ENCODE measurements at regions not wholly inside any gene's neighbourhood (a gene's known extent, or its start where the extent isn't known, plus 50 kb on each side); places are given as distances from the start of the nearest gene placed in this dataset.

DNA sequence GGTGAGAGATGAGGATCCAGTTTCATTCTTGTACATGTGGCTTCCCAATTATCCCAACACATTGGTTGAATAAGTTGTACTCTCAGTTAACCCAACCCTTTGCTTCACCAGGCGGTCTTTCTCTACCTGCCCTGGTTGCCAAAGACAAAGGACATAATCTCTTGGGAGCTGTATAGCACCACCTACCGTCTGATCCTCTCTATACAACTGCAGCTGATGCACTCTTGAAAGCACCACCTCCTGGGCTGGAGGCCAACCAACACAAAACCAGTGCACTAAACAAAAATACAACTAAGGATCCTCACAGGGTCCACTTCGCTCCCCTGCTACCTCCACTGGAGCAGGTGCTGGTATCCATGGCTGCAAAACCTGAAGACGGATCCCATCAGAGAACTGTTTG lies 473.6 kb upstream of the NRXN1 start:
- no peak overlapping the region for H3K27ac Mint-ChIP-seq (ENCODE audit: low read depth, unreplicated experiment)
- BruUV-seq (replicated peaks): no TSS peak
- no peak overlapping the region for H3K4me3 Mint-ChIP-seq (ENCODE audit: unreplicated experiment)
- peaks cover 5% of the 10 kb centered on the region for H3K36me3 Mint-ChIP-seq (ENCODE audit: insufficient read depth, unreplicated experiment)
- intact Hi-C loops (cut with micrococcal nuclease): no loop called here
- no peaks in the 10 kb centered on the region for H3K4me1 Mint-ChIP-seq (ENCODE audit: insufficient read depth, unreplicated experiment)
- no peaks in the 10 kb centered on the region for H3K27me3 Mint-ChIP-seq (ENCODE audit: insufficient read depth, unreplicated experiment)
- POLR2A ChIA-PET: no interaction called here
- H3K9me3 Mint-ChIP-seq (ENCODE audit: unreplicated experiment): no peaks in the 10 kb centered on the region
- DNase-seq (ENCODE audit: unreplicated experiment): no peak
- TF ChIP-seq, protein P1, sequence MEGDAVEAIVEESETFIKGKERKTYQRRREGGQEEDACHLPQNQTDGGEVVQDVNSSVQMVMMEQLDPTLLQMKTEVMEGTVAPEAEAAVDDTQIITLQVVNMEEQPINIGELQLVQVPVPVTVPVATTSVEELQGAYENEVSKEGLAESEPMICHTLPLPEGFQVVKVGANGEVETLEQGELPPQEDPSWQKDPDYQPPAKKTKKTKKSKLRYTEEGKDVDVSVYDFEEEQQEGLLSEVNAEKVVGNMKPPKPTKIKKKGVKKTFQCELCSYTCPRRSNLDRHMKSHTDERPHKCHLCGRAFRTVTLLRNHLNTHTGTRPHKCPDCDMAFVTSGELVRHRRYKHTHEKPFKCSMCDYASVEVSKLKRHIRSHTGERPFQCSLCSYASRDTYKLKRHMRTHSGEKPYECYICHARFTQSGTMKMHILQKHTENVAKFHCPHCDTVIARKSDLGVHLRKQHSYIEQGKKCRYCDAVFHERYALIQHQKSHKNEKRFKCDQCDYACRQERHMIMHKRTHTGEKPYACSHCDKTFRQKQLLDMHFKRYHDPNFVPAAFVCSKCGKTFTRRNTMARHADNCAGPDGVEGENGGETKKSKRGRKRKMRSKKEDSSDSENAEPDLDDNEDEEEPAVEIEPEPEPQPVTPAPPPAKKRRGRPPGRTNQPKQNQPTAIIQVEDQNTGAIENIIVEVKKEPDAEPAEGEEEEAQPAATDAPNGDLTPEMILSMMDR (IDR thresholded peaks at IDR 0.05; ENCODE audit: unreplicated experiment): no peak
- CTCF ChIA-PET: interaction anchor here (0.6 kb wide), 1 partner anchor 9 kb away, joined by 3 read pairs; no protein-coding TSS in a partner anchor

DNA sequence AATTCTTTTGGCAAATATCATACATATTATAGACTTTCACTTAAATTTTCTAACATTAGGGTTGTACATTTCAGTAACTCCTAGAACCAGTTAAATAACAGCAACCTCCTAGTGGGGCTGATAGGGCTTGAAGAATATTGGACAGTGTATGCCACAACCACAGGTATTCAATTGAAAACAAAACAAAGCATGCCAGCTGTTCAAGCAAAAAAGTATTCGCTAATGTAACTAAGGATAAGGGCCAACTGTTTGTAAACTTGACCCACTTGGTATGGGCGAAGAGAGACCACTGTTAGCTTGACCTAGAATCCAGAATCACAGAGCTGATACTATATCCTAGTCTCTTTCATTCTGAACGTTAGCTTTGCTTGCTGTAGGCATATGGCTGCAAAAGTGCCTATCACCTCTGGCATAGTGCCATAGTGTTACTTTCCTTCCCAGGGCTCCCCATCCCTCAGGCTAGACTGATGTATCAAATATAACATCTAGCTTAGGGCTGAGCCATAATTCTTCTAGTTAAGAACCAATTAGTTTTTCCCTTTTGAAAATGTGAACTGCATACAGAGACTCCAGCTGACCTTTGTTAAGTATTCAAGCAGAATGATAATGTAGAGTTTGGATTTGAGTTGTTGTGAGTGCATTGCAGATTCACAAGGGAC lies 458.8 kb upstream of the NRXN1 start:
- H3K9me3 Mint-ChIP-seq (ENCODE audit: unreplicated experiment): peaks cover 6% of the 10 kb centered on the region
- H3K36me3 Mint-ChIP-seq (ENCODE audit: insufficient read depth, unreplicated experiment): no peaks in the 10 kb centered on the region
- H3K27me3 Mint-ChIP-seq (ENCODE audit: insufficient read depth, unreplicated experiment): no peaks in the 10 kb centered on the region
- no TSS peak for BruUV-seq (replicated peaks)
- peaks cover 5% of the 10 kb centered on the region for H3K4me1 Mint-ChIP-seq (ENCODE audit: insufficient read depth, unreplicated experiment)
- DNase-seq (ENCODE audit: unreplicated experiment): no peak
- TF ChIP-seq, protein P1 (IDR thresholded peaks at IDR 0.05; ENCODE audit: unreplicated experiment): no peak
- H3K27ac Mint-ChIP-seq (ENCODE audit: low read depth, unreplicated experiment): no peak overlapping the region
- H3K4me3 Mint-ChIP-seq (ENCODE audit: unreplicated experiment): no peak overlapping the region
- ChIA-PET CTCF (no interaction called here), POLR2A (no interaction called here)
- intact Hi-C loops (cut with micrococcal nuclease): no loop called here

DNA sequence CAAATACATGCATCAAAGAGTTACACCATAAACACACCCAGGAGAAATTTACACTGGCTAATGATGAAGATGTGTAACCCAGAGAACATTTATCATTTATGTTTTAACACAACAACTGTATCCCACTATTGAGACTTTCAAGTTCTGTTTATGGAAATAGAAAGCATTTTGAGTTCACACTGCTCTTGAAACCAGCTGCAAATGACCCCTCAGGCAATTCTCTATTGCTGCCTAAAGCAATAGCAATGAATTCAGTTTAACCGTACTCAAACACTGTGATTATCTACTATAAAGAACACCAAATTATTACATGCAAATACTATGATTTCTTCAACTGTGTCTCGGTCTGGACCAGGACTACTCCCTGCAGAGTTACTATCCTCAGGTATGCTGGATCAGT lies 452.7 kb upstream of the NRXN1 start:
- no peaks in the 10 kb centered on the region for H3K36me3 Mint-ChIP-seq (ENCODE audit: insufficient read depth, unreplicated experiment)
- TF ChIP-seq, protein P1 (IDR thresholded peaks at IDR 0.05; ENCODE audit: unreplicated experiment): no peak
- no peak overlapping the region for H3K27ac Mint-ChIP-seq (ENCODE audit: low read depth, unreplicated experiment)
- no peaks in the 10 kb centered on the region for H3K4me1 Mint-ChIP-seq (ENCODE audit: insufficient read depth, unreplicated experiment)
- intact Hi-C loops (cut with micrococcal nuclease): no loop called here
- BruUV-seq (replicated peaks): no TSS peak
- POLR2A ChIA-PET: no interaction called here
- no peak overlapping the region for H3K4me3 Mint-ChIP-seq (ENCODE audit: unreplicated experiment)
- peaks cover 6% of the 10 kb centered on the region for H3K9me3 Mint-ChIP-seq (ENCODE audit: unreplicated experiment)
- CTCF ChIA-PET: no interaction called here
- H3K27me3 Mint-ChIP-seq (ENCODE audit: insufficient read depth, unreplicated experiment): no peaks in the 10 kb centered on the region
- no peak for DNase-seq (ENCODE audit: unreplicated experiment)

DNA sequence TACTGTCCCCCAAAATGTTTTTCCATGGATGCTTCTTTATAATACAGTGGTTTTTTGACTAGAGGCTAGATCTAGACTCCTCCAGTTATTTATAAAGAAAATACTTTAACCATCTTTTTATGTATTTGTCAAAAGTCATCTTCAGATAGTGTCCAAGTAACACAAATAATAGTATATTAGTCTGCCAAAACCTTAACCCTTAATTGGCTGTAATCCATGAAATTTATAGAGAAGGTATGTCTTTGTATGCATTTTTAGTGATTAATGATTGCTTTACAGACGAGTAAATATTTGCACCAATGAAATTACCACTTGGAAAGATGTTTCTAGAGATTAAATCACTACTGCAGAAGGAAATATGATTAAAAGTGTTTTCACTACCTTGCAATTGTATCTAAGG lies 451.8 kb upstream of the NRXN1 start:
- Mint-ChIP-seq H3K27me3 (ENCODE audit: insufficient read depth, unreplicated experiment) (no peaks in the 10 kb centered on the region), H3K36me3 (ENCODE audit: insufficient read depth, unreplicated experiment) (no peaks in the 10 kb centered on the region), H3K27ac (ENCODE audit: low read depth, unreplicated experiment) (no peak overlapping the region), H3K4me1 (ENCODE audit: insufficient read depth, unreplicated experiment) (no peaks in the 10 kb centered on the region), H3K4me3 (ENCODE audit: unreplicated experiment) (no peak overlapping the region), H3K9me3 (ENCODE audit: unreplicated experiment) (peaks cover 6% of the 10 kb centered on the region)
- CTCF ChIA-PET: no interaction called here
- intact Hi-C loops (cut with micrococcal nuclease): no loop called here
- POLR2A ChIA-PET: interaction anchor here (0.6 kb wide), 1 partner anchor 1219 kb away, joined by 3 read pairs; no protein-coding TSS in a partner anchor
- no peak for DNase-seq (ENCODE audit: unreplicated experiment)
- TF ChIP-seq, protein P1 (IDR thresholded peaks at IDR 0.05; ENCODE audit: unreplicated experiment): no peak
- BruUV-seq (replicated peaks): no TSS peak
